ENCODE measurements at regions not wholly inside any gene's neighbourhood (a gene's known extent, or its start where the extent isn't known, plus 50 kb on each side); places are given as distances from the start of the nearest gene placed in this dataset.

DNA sequence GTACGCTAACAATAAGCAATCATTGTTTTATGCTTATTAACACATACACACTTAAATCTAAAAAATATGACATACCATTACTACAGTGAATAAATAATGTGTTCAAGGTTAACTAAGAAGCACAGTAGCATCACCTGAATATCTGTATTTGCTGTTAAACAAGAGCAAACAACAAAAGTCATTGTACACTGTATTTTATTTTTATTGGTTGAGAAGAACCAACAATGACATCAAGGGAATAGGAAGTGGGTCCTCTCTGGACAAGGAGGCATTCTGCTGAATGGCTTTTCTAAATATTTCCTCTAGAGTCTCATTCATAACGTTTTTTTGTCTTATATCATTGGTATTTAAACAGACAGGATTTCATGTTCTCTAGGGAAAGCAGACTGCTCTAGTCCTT is 460.4 kb downstream of the CDH9 start:
- Histone ChIP-seq H2AFZ (ENCODE audit: low read length) (no peak overlapping the region), H3K27me3 (ENCODE audit: control insufficient read depth, insufficient read depth, low read length) (no peaks in the 10 kb centered on the region), H3K9ac (ENCODE audit: insufficient read depth, low read length) (no peak overlapping the region), H3K36me3 (ENCODE audit: control insufficient read depth, insufficient read depth, low read length) (no peaks in the 10 kb centered on the region), H3K4me2 (ENCODE audit: extremely low read depth, insufficient read depth, low read length) (no peak overlapping the region), H3K27ac (ENCODE audit: insufficient read depth, low read length) (no peak overlapping the region), H3K9me3 (ENCODE audit: control insufficient read depth, insufficient read depth, low read depth, low read length) (no peaks in the 10 kb centered on the region), H3K79me2 (ENCODE audit: control insufficient read depth, insufficient read depth, low read length) (no peaks in the 10 kb centered on the region), H3K4me3 (replicated peaks in 1 of 4; ENCODE audit: control extremely low read depth in 1 of 4, insufficient read depth in 1 of 4, low read depth in 3 of 4, low read length in 4 of 4) (no peak overlapping the region), H4K20me1 (ENCODE audit: control insufficient read depth, extremely low read depth, insufficient read depth, low read length) (no peaks in the 10 kb centered on the region), H3K4me1 (ENCODE audit: control insufficient read depth, extremely low read depth, insufficient read depth, low read length) (no peaks in the 10 kb centered on the region)
- TF ChIP-seq, protein P1, sequence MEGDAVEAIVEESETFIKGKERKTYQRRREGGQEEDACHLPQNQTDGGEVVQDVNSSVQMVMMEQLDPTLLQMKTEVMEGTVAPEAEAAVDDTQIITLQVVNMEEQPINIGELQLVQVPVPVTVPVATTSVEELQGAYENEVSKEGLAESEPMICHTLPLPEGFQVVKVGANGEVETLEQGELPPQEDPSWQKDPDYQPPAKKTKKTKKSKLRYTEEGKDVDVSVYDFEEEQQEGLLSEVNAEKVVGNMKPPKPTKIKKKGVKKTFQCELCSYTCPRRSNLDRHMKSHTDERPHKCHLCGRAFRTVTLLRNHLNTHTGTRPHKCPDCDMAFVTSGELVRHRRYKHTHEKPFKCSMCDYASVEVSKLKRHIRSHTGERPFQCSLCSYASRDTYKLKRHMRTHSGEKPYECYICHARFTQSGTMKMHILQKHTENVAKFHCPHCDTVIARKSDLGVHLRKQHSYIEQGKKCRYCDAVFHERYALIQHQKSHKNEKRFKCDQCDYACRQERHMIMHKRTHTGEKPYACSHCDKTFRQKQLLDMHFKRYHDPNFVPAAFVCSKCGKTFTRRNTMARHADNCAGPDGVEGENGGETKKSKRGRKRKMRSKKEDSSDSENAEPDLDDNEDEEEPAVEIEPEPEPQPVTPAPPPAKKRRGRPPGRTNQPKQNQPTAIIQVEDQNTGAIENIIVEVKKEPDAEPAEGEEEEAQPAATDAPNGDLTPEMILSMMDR (conservative IDR thresholded peaks at IDR 0.05 in 1 of 2, IDR thresholded peaks at IDR 0.05 in 1 of 2; ENCODE audit: low read depth in 1 of 2, low read length in 2 of 2), result no peak
- no peak for TF ChIP-seq EZH2 (IDR thresholded peaks at IDR 0.05; ENCODE audit: low read length, missing control alignments)
- no peak for DNase-seq (ENCODE audit: low read depth in 2 of 2)

DNA sequence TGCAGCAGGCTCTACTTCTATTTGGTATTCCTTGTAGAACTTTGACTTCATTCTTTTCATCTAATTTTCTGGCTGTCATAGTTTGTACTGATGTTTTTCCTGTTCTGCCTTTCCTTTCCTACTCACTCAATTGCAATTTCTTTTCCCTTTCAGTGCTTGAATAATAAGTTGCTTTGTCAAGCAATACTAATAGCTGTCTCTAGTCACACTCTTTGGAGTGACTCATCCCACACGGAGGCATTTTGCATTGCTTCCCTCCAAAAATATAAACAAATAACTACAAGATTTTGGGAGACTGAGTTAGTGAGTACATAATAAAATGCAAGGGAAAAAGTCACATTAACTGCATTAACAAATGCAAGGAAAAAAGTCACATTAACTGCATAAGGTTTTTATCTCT is 465.9 kb downstream of the CDH9 start:
- no peak overlapping the region for H3K27ac ChIP-seq (ENCODE audit: insufficient read depth, low read length)
- no peaks in the 10 kb centered on the region for H3K4me1 ChIP-seq (ENCODE audit: control insufficient read depth, extremely low read depth, insufficient read depth, low read length)
- no peak overlapping the region for H3K4me3 ChIP-seq (replicated peaks in 1 of 4; ENCODE audit: control extremely low read depth in 1 of 4, insufficient read depth in 1 of 4, low read depth in 3 of 4, low read length in 4 of 4)
- H3K79me2 ChIP-seq (ENCODE audit: control insufficient read depth, insufficient read depth, low read length), result no peaks in the 10 kb centered on the region
- H3K9me3 ChIP-seq (ENCODE audit: control insufficient read depth, insufficient read depth, low read depth, low read length), result no peaks in the 10 kb centered on the region
- no peak for TF ChIP-seq EZH2 (IDR thresholded peaks at IDR 0.05; ENCODE audit: low read length, missing control alignments)
- TF ChIP-seq, protein P1 (conservative IDR thresholded peaks at IDR 0.05 in 1 of 2, IDR thresholded peaks at IDR 0.05 in 1 of 2; ENCODE audit: low read depth in 1 of 2, low read length in 2 of 2), result no peak
- no peak overlapping the region for H3K9ac ChIP-seq (ENCODE audit: insufficient read depth, low read length)
- H3K27me3 ChIP-seq (ENCODE audit: control insufficient read depth, insufficient read depth, low read length), result no peaks in the 10 kb centered on the region
- DNase-seq (ENCODE audit: low read depth in 2 of 2), result no peak
- no peaks in the 10 kb centered on the region for H4K20me1 ChIP-seq (ENCODE audit: control insufficient read depth, extremely low read depth, insufficient read depth, low read length)
- H2AFZ ChIP-seq (ENCODE audit: low read length), result no peak overlapping the region
- no peaks in the 10 kb centered on the region for H3K36me3 ChIP-seq (ENCODE audit: control insufficient read depth, insufficient read depth, low read length)
- H3K4me2 ChIP-seq (ENCODE audit: extremely low read depth, insufficient read depth, low read length), result no peak overlapping the region

DNA sequence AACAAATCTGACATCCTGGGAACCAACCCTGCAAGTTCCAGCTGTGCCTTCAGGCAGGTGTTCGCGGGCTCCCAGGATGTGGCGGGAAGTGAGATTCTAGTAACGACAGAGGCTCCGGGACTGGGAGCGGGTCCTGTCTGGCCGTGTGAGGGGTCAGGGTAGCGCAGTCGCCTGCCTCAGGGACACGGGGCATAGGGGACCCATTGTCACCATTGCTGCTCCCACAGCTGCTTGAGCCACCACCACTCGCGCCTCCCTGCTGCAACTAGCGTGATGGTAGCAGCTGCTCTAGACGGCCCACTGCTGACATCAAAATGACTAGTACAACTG is 468.5 kb downstream of the CDH9 start:
- H3K27ac ChIP-seq (ENCODE audit: insufficient read depth, low read length), result no peak overlapping the region
- no peak for DNase-seq (ENCODE audit: low read depth in 2 of 2)
- TF ChIP-seq EZH2 (IDR thresholded peaks at IDR 0.05; ENCODE audit: low read length, missing control alignments), result no peak
- TF ChIP-seq, protein P1 (conservative IDR thresholded peaks at IDR 0.05 in 1 of 2, IDR thresholded peaks at IDR 0.05 in 1 of 2; ENCODE audit: low read depth in 1 of 2, low read length in 2 of 2), result no peak
- no peak overlapping the region for H3K4me3 ChIP-seq (replicated peaks in 1 of 4; ENCODE audit: control extremely low read depth in 1 of 4, insufficient read depth in 1 of 4, low read depth in 3 of 4, low read length in 4 of 4)
- no peaks in the 10 kb centered on the region for H3K27me3 ChIP-seq (ENCODE audit: control insufficient read depth, insufficient read depth, low read length)
- H3K4me1 ChIP-seq (ENCODE audit: control insufficient read depth, extremely low read depth, insufficient read depth, low read length), result no peaks in the 10 kb centered on the region
- H3K9ac ChIP-seq (ENCODE audit: insufficient read depth, low read length), result no peak overlapping the region
- H2AFZ ChIP-seq (ENCODE audit: low read length), result no peak overlapping the region
- H3K4me2 ChIP-seq (ENCODE audit: extremely low read depth, insufficient read depth, low read length), result no peak overlapping the region
- H3K36me3 ChIP-seq (ENCODE audit: control insufficient read depth, insufficient read depth, low read length), result no peaks in the 10 kb centered on the region
- H4K20me1 ChIP-seq (ENCODE audit: control insufficient read depth, extremely low read depth, insufficient read depth, low read length), result no peaks in the 10 kb centered on the region
- no peaks in the 10 kb centered on the region for H3K9me3 ChIP-seq (ENCODE audit: control insufficient read depth, insufficient read depth, low read depth, low read length)
- no peaks in the 10 kb centered on the region for H3K79me2 ChIP-seq (ENCODE audit: control insufficient read depth, insufficient read depth, low read length)
